Esophagus squamous epithelium (tissue), 5 donors: ENCODE measurements at regions not wholly inside any gene's neighbourhood (a gene's known extent, or its start where the extent isn't known, plus 50 kb on each side); places are given as distances from the start of the nearest gene placed in this dataset.
"Not testable (repeated sequence)": the region's sequence is repeated elsewhere in the genome, so short reads cannot be mapped to it uniquely, and the experiment has no call there.

Experiments
- DNase-seq: peaks from one replicate; lab custom pipeline; 2025; lab: John Stamatoyannopoulos, UW
- H3K27ac ChIP-seq, 4 donors: fragments of 200-600 bp; sonication (generic); one replicate each; pipeline ENCODE4 v1.5.1; 2016 to 2019; ENCODE audit warnings: mild to moderate bottlenecking in 1 of 4
- H3K27me3 ChIP-seq, 4 donors: fragments of 200-600 bp; sonication (generic); 1 replicate in 3 of 4; 2 replicates in 1 of 4; pipeline versions ENCODE4 v1.5.1 to v1.6.0; 2017 to 2021; ENCODE audit warnings: antibody characterized with exemption in 1 of 4
- H3K36me3 ChIP-seq, 3 donors: fragments of 200-600 bp; sonication (generic); one replicate each; pipeline ENCODE4 v1.5.1; 2016 to 2019
- H3K4me1 ChIP-seq, 3 donors: fragments of 200-600 bp; sonication (generic); one replicate each; pipeline ENCODE4 v1.5.1; 2017 to 2019
- H3K4me3 ChIP-seq, 4 donors: fragments of 200-600 bp; sonication (generic); 1 replicate in 3 of 4; 2 replicates in 1 of 4; pipeline ENCODE4 v1.5.1; 2016 to 2019; ENCODE audit warnings: mild to moderate bottlenecking in 2 of 4, moderate library complexity in 1 of 4
- H3K9me3 ChIP-seq, 3 donors: fragments of 200-600 bp; sonication (generic); one replicate each; pipeline ENCODE4 v1.5.1; 2016 to 2019
- CTCF ChIP-seq, 6 experiments: fragments of 450-650 bp in 4 of 6; fragments of 200-600 bp in 2 of 6; sonication (generic) in 2 of 6; IDR thresholded peaks; one replicate each; pipeline ENCODE4 v1.5.1; 2016 to 2019; ENCODE audit warnings: antibody characterized with exemption in 6 of 6, mild to moderate bottlenecking in 4 of 6, moderate library complexity in 4 of 6
- POLR2A ChIP-seq, 4 donors: fragments of 450-650 bp; IDR thresholded peaks; one replicate each; pipeline ENCODE4 v1.6.1; 2017; ENCODE audit warnings: antibody characterized with exemption in 4 of 4, mild to moderate bottlenecking in 4 of 4, moderate library complexity in 3 of 4
- WGBS, 2 donors: methylation state at CpG; one replicate each; pipeline ENCODE4 v1.1.5; 2018; 5-methylcytosine and 5-hydroxymethylcytosine counted together
- intact Hi-C: fragments of 100-400 bp; cut with DNase I; formaldehyde crosslinking; loops from one replicate; pipeline ENCODE4 v1.15.0; 2022
- donor health status: DM: yes; HTN: yes; CAD: no.

- TF ChIP-seq CTCF (IDR thresholded peaks at IDR 0.05) (no peak), POLR2A (IDR thresholded peaks at IDR 0.05) (no peak)
- Histone ChIP-seq H3K4me3 (no peak overlapping the region), H3K4me1 (no peaks in the 10 kb centered on the region), H3K27me3 (no peaks in the 10 kb centered on the region), H3K27ac (no peak overlapping the region), H3K9me3 (no peaks in the 10 kb centered on the region), H3K36me3 (no peaks in the 10 kb centered on the region)
- no peak for DNase-seq
- 49 to 52% methylated on average over 5 of the region's 5 CpGs for WGBS, 2 donors
- intact Hi-C loops, result no loop called here
Observed at GRCh38 chr14:83184531-83184930, 1650.9 kb upstream of the SEL1L start.

- H3K4me1 ChIP-seq, H3K27ac ChIP-seq, H3K9me3 ChIP-seq, DNase-seq, H3K4me3 ChIP-seq, H3K27me3 ChIP-seq, intact Hi-C loops, H3K36me3 ChIP-seq: not testable (repeated sequence)
Observed at GRCh38 chr14:83188311-83188710, 1654.7 kb upstream of the SEL1L start.

- Histone ChIP-seq H3K36me3 (no peaks in the 10 kb centered on the region), H3K27me3 (no peaks in the 10 kb centered on the region), H3K4me3 (no peak overlapping the region), H3K27ac (no peak overlapping the region), H3K9me3 (no peaks in the 10 kb centered on the region), H3K4me1 (no peaks in the 10 kb centered on the region)
- intact Hi-C loops, result no loop called here
- TF ChIP-seq CTCF (IDR thresholded peaks at IDR 0.05) (no peak), POLR2A (IDR thresholded peaks at IDR 0.05) (no peak)
- 15 to 38% methylated on average over 1 of the region's 1 CpG for WGBS, 2 donors
- DNase-seq, result no peak
Observed at GRCh38 chr14:83196236-83196635, 1662.6 kb upstream of the SEL1L start.

GRCh38 chr14:83197271-83197670, 1663.6 kb upstream of the SEL1L start:
- H3K36me3 ChIP-seq, result no peaks in the 10 kb centered on the region
- H3K4me1 ChIP-seq, result no peaks in the 10 kb centered on the region
- H3K27ac ChIP-seq, result no peak overlapping the region
- H3K9me3 ChIP-seq, result no peaks in the 10 kb centered on the region
- WGBS, 2 donors, result 59 to 62% methylated on average over 3 of the region's 3 CpGs
- no peak for DNase-seq
- TF ChIP-seq CTCF (IDR thresholded peaks at IDR 0.05) (no peak), POLR2A (IDR thresholded peaks at IDR 0.05) (no peak)
- no peak overlapping the region for H3K4me3 ChIP-seq
- intact Hi-C loops, result no loop called here
- no peaks in the 10 kb centered on the region for H3K27me3 ChIP-seq

GRCh38 chr14:83207550-83207949, 1673.9 kb upstream of the SEL1L start:
- H3K4me1 ChIP-seq, result no peaks in the 10 kb centered on the region
- TF ChIP-seq CTCF (IDR thresholded peaks at IDR 0.05) (no peak), POLR2A (IDR thresholded peaks at IDR 0.05) (no peak)
- intact Hi-C loops, result no loop called here
- H3K9me3 ChIP-seq, result no peaks in the 10 kb centered on the region
- no peaks in the 10 kb centered on the region for H3K27me3 ChIP-seq
- H3K27ac ChIP-seq, result no peak overlapping the region
- H3K4me3 ChIP-seq, result no peak overlapping the region
- no peaks in the 10 kb centered on the region for H3K36me3 ChIP-seq
- WGBS, 2 donors, result 83 to 88% methylated on average over 1 of the region's 1 CpG
- no peak for DNase-seq

- TF ChIP-seq POLR2A (IDR thresholded peaks at IDR 0.05), result no peak
- Histone ChIP-seq H3K9me3 (no peaks in the 10 kb centered on the region), H3K36me3 (no peaks in the 10 kb centered on the region), H3K4me3 (no peak overlapping the region), H3K27ac (no peak overlapping the region), H3K4me1 (no peaks in the 10 kb centered on the region), H3K27me3 (no peaks in the 10 kb centered on the region)
- whole genome bisulfite sequencing, 2 donors, result 67 to 71% methylated on average over 1 of the region's 1 CpG
- intact Hi-C loops, result no loop called here
- DNase-seq, result no peak
Observed at GRCh38 chr14:83208341-83208740, 1674.7 kb upstream of the SEL1L start.
